Stimulated activated naive CD8-positive, alpha-beta T cell treated with anti-CD3 and anti-CD28 coated beads, Interleukin-15, Interleukin-2, amounts not matched to agents 100 U/mL and 50 U/mL, for 24 hours (primary cell): ENCODE measurements at regions not wholly inside any gene's neighbourhood (a gene's known extent, or its start where the extent isn't known, plus 50 kb on each side); places are given as distances from the start of the nearest gene placed in this dataset.
"Not testable (repeated sequence)": the region's sequence is repeated elsewhere in the genome, so short reads cannot be mapped to it uniquely, and the experiment has no call there.

ENCODE experiments used
- ATAC-seq: fragments of 150-1000 bp; cut with Tn5 transposase; one replicate; pipeline ENCODE4 v1.10.0; 2021
- DNase-seq: peaks from one replicate; pipeline ENCODE4 v3.0.0; 2021

GRCh38 chr5:98365126-98365525 lies 408.3 kb upstream of the RGMB start:
- DNase-seq (no peak), ATAC-seq (no peak)

GRCh38 chr5:98368141-98368540 lies 405.3 kb upstream of the RGMB start:
- no peak for ATAC-seq
- no peak for DNase-seq

GRCh38 chr5:98372351-98372750 lies 401.1 kb upstream of the RGMB start:
- ATAC-seq (no peak), DNase-seq (no peak)

- no peak for DNase-seq
- ATAC-seq = no peak
Observed at GRCh38 chr5:98391921-98392625, 381.4 kb upstream of the RGMB start.

- not testable (repeated sequence) for DNase-seq, ATAC-seq
Observed at GRCh38 chr5:98393205-98393604, 380.3 kb upstream of the RGMB start.

- no peak for ATAC-seq
- DNase-seq = no peak
Observed at GRCh38 chr5:98397081-98397480, 376.4 kb upstream of the RGMB start.

GRCh38 chr5:98398465-98398864 lies 375.0 kb upstream of the RGMB start:
- ATAC-seq = no peak
- DNase-seq = no peak

GRCh38 chr5:98401656-98402055 lies 371.8 kb upstream of the RGMB start:
- DNase-seq (no peak), ATAC-seq (no peak)

GRCh38 chr5:98402130-98402529 lies 371.3 kb upstream of the RGMB start:
- no peak for ATAC-seq

GRCh38 chr5:98403131-98403530 lies 370.3 kb upstream of the RGMB start:
- ATAC-seq = no peak

More at GRCh38 chr5:98402130-98402529, 371.3 kb upstream of the RGMB start:
- DNase-seq = no peak

GRCh38 chr5:98414938-98415337 lies 358.5 kb upstream of the RGMB start:
- DNase-seq = no peak
- ATAC-seq = no peak

More at GRCh38 chr5:98403131-98403530, 370.3 kb upstream of the RGMB start:
- DNase-seq = no peak

- no peak for ATAC-seq
- DNase-seq = no peak
Observed at GRCh38 chr5:98415663-98416062, 357.8 kb upstream of the RGMB start.

- DNase-seq (no peak), ATAC-seq (no peak)
Observed at GRCh38 chr5:98416541-98416940, 356.9 kb upstream of the RGMB start.

- DNase-seq (no peak), ATAC-seq (no peak)
Observed at GRCh38 chr5:98419825-98420224, 353.6 kb upstream of the RGMB start.

- ATAC-seq = no peak
Observed at GRCh38 chr5:98424681-98425450, 348.6 kb upstream of the RGMB start.

GRCh38 chr5:98425640-98426039 lies 347.8 kb upstream of the RGMB start:
- ATAC-seq (no peak), DNase-seq (no peak)

More at GRCh38 chr5:98424681-98425450, 348.6 kb upstream of the RGMB start:
- no peak for DNase-seq

- DNase-seq (no peak), ATAC-seq (no peak)
Observed at GRCh38 chr5:98428806-98429205, 344.7 kb upstream of the RGMB start.

GRCh38 chr5:98432378-98432777 lies 341.1 kb upstream of the RGMB start:
- no peak for ATAC-seq
- DNase-seq = no peak

- ATAC-seq (no peak), DNase-seq (no peak)
Observed at GRCh38 chr5:98433022-98433421, 340.4 kb upstream of the RGMB start.

GRCh38 chr5:98433673-98434072 lies 339.8 kb upstream of the RGMB start:
- DNase-seq (no peak), ATAC-seq (no peak)

GRCh38 chr5:98436667-98437066 lies 336.8 kb upstream of the RGMB start:
- ATAC-seq (no peak), DNase-seq (no peak)

GRCh38 chr5:98442448-98442847 lies 331.0 kb upstream of the RGMB start:
- DNase-seq (no peak), ATAC-seq (no peak)

- DNase-seq = no peak
- no peak for ATAC-seq
Observed at GRCh38 chr5:98443881-98444280, 329.6 kb upstream of the RGMB start.

GRCh38 chr5:98453296-98453695 lies 320.2 kb upstream of the RGMB start:
- ATAC-seq (no peak), DNase-seq (no peak)
